H1 (cell line): ENCODE measurements at regions not wholly inside any gene's neighbourhood (a gene's known extent, or its start where the extent isn't known, plus 50 kb on each side); places are given as distances from the start of the nearest gene placed in this dataset.

ENCODE experiments used
- CTCF ChIA-PET: fragments of 300-600 bp; sonication (Branson Sonifier 250); formaldehyde crosslinking; loops from one replicate; lab custom pipeline; 2021; ENCODE audit not compliant: partially characterized antibody; lab: Charles Lee
- POLR2A ChIA-PET: fragments of 300-600 bp; sonication (Branson Sonifier 250); formaldehyde crosslinking; loops from one replicate; lab custom pipeline; 2021; ENCODE audit warnings: inconsistent platforms; ENCODE audit not compliant: partially characterized antibody; lab: Charles Lee
- DNase-seq, 2 experiments: peaks; one replicate each; pipeline versions ENCODE4 v3.0.0 to v3.0.0-alpha.2; 2010 to 2022; ENCODE audit warnings: low spot score in 2 of 2, low read depth in 1 of 2, mixed read lengths in 1 of 2
- FAIRE-seq: peaks from 2 replicates; lab custom pipeline; 2011; peaks lifted over from hg19 to GRCh38; lab: Jason Lieb, UNC
- H2AFZ ChIP-seq: 2 replicates; pipeline ENCODE4 v1.8.1; 2012; ENCODE audit warnings: low read length, inconsistent platforms
- H2AK5ac ChIP-seq: 2 replicates; pipeline ENCODE4 v1.6.1; 2013; ENCODE audit warnings: low read depth, low read length
- H2BK120ac ChIP-seq: replicated peaks from 2 replicates; pipeline ENCODE3; 2013; ENCODE audit warnings: low read depth, low read length, inconsistent platforms
- H2BK12ac ChIP-seq: 2 replicates; pipeline ENCODE4 v1.6.1; 2013; ENCODE audit warnings: low read depth, low read length
- H2BK15ac ChIP-seq: 2 replicates; pipeline ENCODE4 v1.6.1; 2013; ENCODE audit warnings: low read length
- H2BK20ac ChIP-seq: 2 replicates; pipeline ENCODE4 v1.6.1; 2013; ENCODE audit warnings: low read length
- H2BK5ac ChIP-seq: 2 replicates; pipeline ENCODE4 v1.6.1; 2013; ENCODE audit warnings: low read depth, low read length
- H3K14ac ChIP-seq: 2 replicates; pipeline ENCODE4 v1.6.1; 2013; ENCODE audit warnings: inconsistent platforms; ENCODE audit not compliant: insufficient read length
- H3K18ac ChIP-seq: 2 replicates; pipeline ENCODE4 v1.6.1; 2013; ENCODE audit warnings: low read length; ENCODE audit errors: extremely low read depth
- H3K23ac ChIP-seq: 2 replicates; pipeline ENCODE4 v1.6.1; 2013; ENCODE audit warnings: inconsistent platforms; ENCODE audit not compliant: insufficient read length
- H3K23me2 ChIP-seq: 2 replicates; pipeline ENCODE4 v1.6.1; 2013; ENCODE audit warnings: low read depth, low read length
- H3K27ac ChIP-seq: 2 replicates; pipeline ENCODE4 v1.6.1; 2011; ENCODE audit warnings: low read depth, low read length, inconsistent platforms
- H3K27me3 ChIP-seq, 4 experiments: replicated peaks in 1 of 4; 1 replicate in 1 of 4; 2 replicates in 3 of 4; pipeline versions ENCODE4 v1.6.1 to v1.8.1; 2011 to 2013; ENCODE audit warnings: low read length in 3 of 4, mild to moderate bottlenecking in 3 of 4, inconsistent platforms in 2 of 4, mixed read lengths in 2 of 4, moderate library complexity in 1 of 4; ENCODE audit not compliant: control insufficient read depth in 3 of 4, insufficient read depth in 3 of 4; ENCODE audit errors: extremely low read depth in 1 of 4
- H3K36me3 ChIP-seq, 4 experiments: 2 replicates each; pipeline versions ENCODE4 v1.6.1 to v1.8.1; 2011 to 2013; ENCODE audit warnings: mild to moderate bottlenecking in 4 of 4, low read length in 3 of 4, moderate library complexity in 2 of 4, control low read depth in 1 of 4, inconsistent platforms in 1 of 4; ENCODE audit not compliant: insufficient read depth in 4 of 4, control insufficient read depth in 2 of 4
- H3K4ac ChIP-seq: replicated peaks from 2 replicates; pipeline ENCODE3; 2013; ENCODE audit warnings: low read length, low read depth, mixed read lengths, inconsistent platforms; ENCODE audit not compliant: insufficient read length
- H3K4me1 ChIP-seq, 4 experiments: replicated peaks in 1 of 4; 1 replicate in 1 of 4; 2 replicates in 3 of 4; pipeline versions ENCODE4 v1.6.1 to v1.8.1; 2011 to 2013; ENCODE audit warnings: low read length in 3 of 4, inconsistent platforms in 2 of 4, mixed read lengths in 1 of 4; ENCODE audit not compliant: insufficient read depth in 4 of 4, control insufficient read depth in 3 of 4
- H3K4me2 ChIP-seq, 2 experiments: 2 replicates each; pipeline versions ENCODE4 v1.6.1 to v1.8.1; 2011 to 2013; ENCODE audit warnings: low read depth in 2 of 2, low read length in 2 of 2, control low read depth in 1 of 2, inconsistent platforms in 1 of 2, mild to moderate bottlenecking in 1 of 2; ENCODE audit not compliant: insufficient read depth in 1 of 2
- H3K4me3 ChIP-seq, 4 experiments: fragments of 200-600, 300-600 bp in 1 of 4; sonication (generic), shearing (Covaris generic), sonication (Bioruptor Twin) in 1 of 4; 2 replicates each; pipeline versions ENCODE4 v1.5.1 to v1.8.1; 2011 to 2016; ENCODE audit warnings: low read length in 4 of 4, low read depth in 3 of 4, control low read depth in 2 of 4, inconsistent platforms in 2 of 4, mild to moderate bottlenecking in 2 of 4, mixed read lengths in 1 of 4, moderate library complexity in 1 of 4; ENCODE audit not compliant: insufficient read depth in 2 of 4; ENCODE audit errors: extremely low read depth in 1 of 4
- H3K56ac ChIP-seq: replicated peaks from 2 replicates; pipeline ENCODE3; 2013; ENCODE audit warnings: low read depth, mild to moderate bottlenecking, mixed read lengths, low read length, inconsistent platforms; ENCODE audit not compliant: insufficient read length
- H3K79me1 ChIP-seq: 2 replicates; pipeline ENCODE4 v1.6.1; 2013; ENCODE audit warnings: low read depth, low read length, control low read depth
- H3K79me2 ChIP-seq, 2 experiments: 2 replicates each; pipeline versions ENCODE4 v1.6.1 to v1.8.1; 2012 to 2013; ENCODE audit warnings: low read length in 2 of 2, mild to moderate bottlenecking in 2 of 2, inconsistent platforms in 1 of 2; ENCODE audit not compliant: insufficient read depth in 2 of 2, control insufficient read depth in 1 of 2
- H3K9ac ChIP-seq, 4 experiments: replicated peaks in 1 of 4; 1 replicate in 1 of 4; 2 replicates in 3 of 4; pipeline versions ENCODE4 v1.6.1 to v1.8.1; 2011 to 2013; ENCODE audit warnings: low read depth in 3 of 4, low read length in 3 of 4, control low read depth in 2 of 4, mild to moderate bottlenecking in 2 of 4, moderate library complexity in 2 of 4, inconsistent platforms in 1 of 4; ENCODE audit errors: extremely low read depth in 1 of 4
- H3K9me3 ChIP-seq, 2 experiments: 2 replicates each; pipeline versions ENCODE4 v1.6.1 to v1.8.1; 2012 to 2013; ENCODE audit warnings: mild to moderate bottlenecking in 2 of 2, moderate library complexity in 2 of 2, control low read depth in 1 of 2, inconsistent platforms in 1 of 2, low read depth in 1 of 2, low read length in 1 of 2, mixed read lengths in 1 of 2; ENCODE audit not compliant: insufficient read depth in 2 of 2
- H4K20me1 ChIP-seq, 2 experiments: replicated peaks in 1 of 2; 2 replicates each; pipeline versions ENCODE3 to v1.8.1; 2011 to 2013; ENCODE audit warnings: inconsistent platforms in 2 of 2, low read length in 2 of 2, mild to moderate bottlenecking in 1 of 2; ENCODE audit not compliant: insufficient read depth in 2 of 2, control insufficient read depth in 1 of 2
- H4K5ac ChIP-seq: 2 replicates; pipeline ENCODE4 v1.6.1; 2013; ENCODE audit warnings: low read length, low read depth, mixed read lengths, inconsistent platforms; ENCODE audit not compliant: insufficient read length
- H4K8ac ChIP-seq: 2 replicates; pipeline ENCODE4 v1.8.0; 2013; ENCODE audit warnings: mild to moderate bottlenecking, moderate library complexity, low read length, inconsistent platforms; ENCODE audit not compliant: insufficient read depth; ENCODE audit errors: extremely low read depth
- H4K91ac ChIP-seq: replicated peaks from 2 replicates; pipeline ENCODE3; 2013; ENCODE audit warnings: low read length, mixed read lengths, inconsistent platforms; ENCODE audit not compliant: insufficient read length
- BACH1 ChIP-seq: IDR thresholded peaks from 2 replicates; pipeline ENCODE4 v1.6.1; 2012; ENCODE audit warnings: low read length, improper control_type of control experiment
- BCL11A ChIP-seq, 2 experiments: IDR thresholded peaks; one replicate each; pipeline ENCODE4 v1.6.1; 2011; ENCODE audit warnings: low read depth in 2 of 2, low read length in 2 of 2, mild to moderate bottlenecking in 2 of 2
- BRCA1 ChIP-seq: IDR thresholded peaks from 2 replicates; pipeline ENCODE4 v1.6.1; 2012; ENCODE audit warnings: low read depth, low read length, improper control_type of control experiment
- CHD1 ChIP-seq: IDR thresholded peaks from 2 replicates; pipeline ENCODE4 v1.6.1; 2012; ENCODE audit warnings: low read depth, low read length, improper control_type of control experiment
- CTBP2 ChIP-seq: IDR thresholded peaks from 2 replicates; pipeline ENCODE4 v1.7.0; 2011; ENCODE audit warnings: borderline replicate concordance, mild to moderate bottlenecking, moderate library complexity, mixed read lengths, low read length; ENCODE audit not compliant: insufficient read depth, insufficient read length
- GABPA ChIP-seq: IDR thresholded peaks from 2 replicates; pipeline ENCODE4 v1.6.1; 2011; ENCODE audit warnings: mild to moderate bottlenecking, low read length, moderate library complexity, borderline replicate concordance; ENCODE audit not compliant: insufficient read depth
- HDAC6 ChIP-seq: IDR thresholded peaks from one replicate; pipeline ENCODE4 v1.7.1; 2012; ENCODE audit warnings: low read depth, mild to moderate bottlenecking, inconsistent platforms, low read length, moderate library complexity
- KDM4A ChIP-seq: IDR thresholded peaks from one replicate; pipeline ENCODE4 v1.7.1; 2012; ENCODE audit warnings: low read depth, mild to moderate bottlenecking, moderate library complexity, low read length, inconsistent platforms; ENCODE audit not compliant: severe bottlenecking
- RXRA ChIP-seq: IDR thresholded peaks from 2 replicates; pipeline ENCODE4 v1.6.1; 2011; ENCODE audit warnings: low read depth, mild to moderate bottlenecking, low read length, moderate library complexity; ENCODE audit not compliant: insufficient read depth
- TEAD4 ChIP-seq: IDR thresholded peaks from 2 replicates; pipeline ENCODE4 v1.6.1; 2012; ENCODE audit warnings: low read depth, low read length, inconsistent platforms, mixed read lengths
- USF2 ChIP-seq: IDR thresholded peaks from 2 replicates; pipeline ENCODE4 v1.6.1; 2011; ENCODE audit warnings: low read length, improper control_type of control experiment
- WGBS, 2 experiments: shearing (Covaris generic) in 1 of 2; methylation state at CpG; one replicate each; pipeline versions ENCODE4 v1.1.6 to v1.1.7; 2013 to 2015; ENCODE audit warnings: low lambda C conversion rate in 2 of 2, mixed read lengths in 2 of 2, inconsistent platforms in 1 of 2, low coverage in 1 of 2, missing lambda C conversion rate in 1 of 2; ENCODE audit not compliant: insufficient replicate concordance in 2 of 2, insufficient coverage in 1 of 2, insufficient read length in 1 of 2; ENCODE audit errors: extremely low coverage in 1 of 2, missing lambda C conversion rate in 1 of 2; 5-methylcytosine and 5-hydroxymethylcytosine counted together

GRCh38 chr7:63931057-63931600 is 67.5 kb upstream of the ZNF722 start:
- Histone ChIP-seq H3K4me1 (no peaks in the 10 kb centered on the region), H4K91ac (no peak overlapping the region), H2BK5ac (no peak overlapping the region), H3K14ac (no peak overlapping the region), H4K20me1 (no peaks in the 10 kb centered on the region), H3K79me1 (no peaks in the 10 kb centered on the region), H2BK120ac (no peak overlapping the region), H3K4me3 (no peak overlapping the region), H3K4ac (no peak overlapping the region), H3K23me2 (no peaks in the 10 kb centered on the region), H2AFZ (no peak overlapping the region), H3K36me3 (peaks cover 0 to 4% (median 0%) of the 10 kb centered on the region in 4 experiments; a peak in 1 of 8 replicates), H4K8ac (no peak overlapping the region), H3K4me2 (no peak overlapping the region), H3K79me2 (no peaks in the 10 kb centered on the region), H2AK5ac (no peak overlapping the region), H3K9me3 (peaks cover 47 to 66% of the 10 kb centered on the region in 2 experiments), H2BK12ac (no peak overlapping the region), H2BK15ac (no peak overlapping the region), H2BK20ac (no peak overlapping the region), H3K27ac (no peak overlapping the region), H3K18ac (no peak overlapping the region), H4K5ac (no peak overlapping the region), H3K9ac (no peak overlapping the region), H3K23ac (no peak overlapping the region), H3K27me3 (no peaks in the 10 kb centered on the region), H3K56ac (no peak overlapping the region)
- FAIRE-seq (no peak), DNase-seq (no peak)
- ChIA-PET POLR2A (no interaction called here), CTCF (no interaction called here)
- WGBS, 2 experiments, result 96% methylated on average over 27 of the region's 56 CpGs; no CpG with 5 or more reads in 1 of the 2 experiments
- no peak for TF ChIP-seq CTBP2
- no peak for TF ChIP-seq BCL11A (IDR thresholded peaks at IDR 0.05; ENCODE audit: low read depth in 2 of 2, low read length in 2 of 2)
- no peak for TF ChIP-seq KDM4A
- TF ChIP-seq HDAC6, result no peak
- no peak for TF ChIP-seq USF2
- no peak for TF ChIP-seq BACH1
- TF ChIP-seq RXRA, result no peak
- TF ChIP-seq GABPA, result no peak
- TF ChIP-seq TEAD4, result no peak
- no peak for TF ChIP-seq CHD1
- no peak for TF ChIP-seq BRCA1
